Osteocyte (in vitro differentiated cells): ENCODE measurements at regions not wholly inside any gene's neighbourhood (a gene's known extent, or its start where the extent isn't known, plus 50 kb on each side); places are given as distances from the start of the nearest gene placed in this dataset.
"Not testable (repeated sequence)": the region's sequence is repeated elsewhere in the genome, so short reads cannot be mapped to it uniquely, and the experiment has no call there.

ENCODE experiments used
- DNase-seq: peaks from one replicate; pipeline ENCODE4 v3.0.0; 2021; ENCODE audit warnings: mixed read lengths; ENCODE audit not compliant: unreplicated experiment; ENCODE audit errors: extremely low spot score
- H3K27ac Mint-ChIP-seq: one replicate; pipeline ENCODE4 v1.8.0; 2021; ENCODE audit warnings: mild to moderate bottlenecking, mixed read lengths; ENCODE audit not compliant: unreplicated experiment
- H3K27me3 Mint-ChIP-seq: one replicate; pipeline ENCODE4 v1.8.0; 2021; ENCODE audit warnings: mixed read lengths; ENCODE audit not compliant: unreplicated experiment
- H3K36me3 Mint-ChIP-seq: one replicate; pipeline ENCODE4 v1.8.0; 2021; ENCODE audit warnings: mixed read lengths; ENCODE audit not compliant: unreplicated experiment
- H3K4me1 Mint-ChIP-seq: one replicate; pipeline ENCODE4 v1.8.0; 2021; ENCODE audit warnings: mixed read lengths; ENCODE audit not compliant: unreplicated experiment
- H3K4me3 Mint-ChIP-seq: one replicate; pipeline ENCODE4 v1.8.0; 2021; ENCODE audit warnings: mild to moderate bottlenecking, moderate library complexity, mixed read lengths; ENCODE audit not compliant: unreplicated experiment
- H3K9me3 Mint-ChIP-seq: one replicate; pipeline ENCODE4 v1.8.0; 2021; ENCODE audit warnings: mixed read lengths; ENCODE audit not compliant: unreplicated experiment
- CTCF ChIP-seq: fragments of 200-600 bp; sonication (generic); IDR thresholded peaks from 2 replicates; pipeline ENCODE4 v1.5.0; 2021; ENCODE audit warnings: antibody characterized with exemption, mild to moderate bottlenecking, moderate library complexity

- no peaks in the 10 kb centered on the region for H3K36me3 Mint-ChIP-seq
- no peak for TF ChIP-seq CTCF
- no peak overlapping the region for H3K4me3 Mint-ChIP-seq
- no peaks in the 10 kb centered on the region for H3K4me1 Mint-ChIP-seq
- no peak overlapping the region for H3K27ac Mint-ChIP-seq
- H3K27me3 Mint-ChIP-seq, result no peaks in the 10 kb centered on the region
- DNase-seq, result no peak
- H3K9me3 Mint-ChIP-seq, result peaks cover 5% of the 10 kb centered on the region
These were observed 412.3 kb downstream of the MAT2B start for GRCh38 chr5:163917747-163918146.

- H3K9me3 Mint-ChIP-seq, result peaks cover 20% of the 10 kb centered on the region
- H3K4me1 Mint-ChIP-seq, H3K27ac Mint-ChIP-seq, DNase-seq, H3K36me3 Mint-ChIP-seq, H3K27me3 Mint-ChIP-seq, H3K4me3 Mint-ChIP-seq: not testable (repeated sequence)
These were observed 429.6 kb downstream of the MAT2B start for GRCh38 chr5:163934990-163935389.

GRCh38 chr5:163938595-163938994 is 433.2 kb downstream of the MAT2B start:
- Mint-ChIP-seq H3K27ac (no peak overlapping the region), H3K36me3 (no peaks in the 10 kb centered on the region), H3K9me3 (peaks cover 13% of the 10 kb centered on the region), H3K27me3 (no peaks in the 10 kb centered on the region), H3K4me3 (no peak overlapping the region), H3K4me1 (no peaks in the 10 kb centered on the region)
- no peak for DNase-seq
- no peak for TF ChIP-seq CTCF

- DNase-seq, result no peak
- Mint-ChIP-seq H3K4me1 (no peaks in the 10 kb centered on the region), H3K27me3 (no peaks in the 10 kb centered on the region), H3K4me3 (no peak overlapping the region), H3K36me3 (no peaks in the 10 kb centered on the region), H3K27ac (no peak overlapping the region), H3K9me3 (no peaks in the 10 kb centered on the region)
- TF ChIP-seq CTCF, result no peak
These were observed 435.7 kb downstream of the MAT2B start for GRCh38 chr5:163941079-163941478.

GRCh38 chr5:163943546-163943945 is 438.1 kb downstream of the MAT2B start:
- no peak for DNase-seq
- H3K36me3 Mint-ChIP-seq, result no peaks in the 10 kb centered on the region
- no peaks in the 10 kb centered on the region for H3K4me1 Mint-ChIP-seq
- H3K27me3 Mint-ChIP-seq, result no peaks in the 10 kb centered on the region
- TF ChIP-seq CTCF, result no peak
- peaks cover 4% of the 10 kb centered on the region for H3K9me3 Mint-ChIP-seq
- H3K4me3 Mint-ChIP-seq, result no peak overlapping the region
- H3K27ac Mint-ChIP-seq, result no peak overlapping the region

- no peak for TF ChIP-seq CTCF
- Mint-ChIP-seq H3K4me1 (no peaks in the 10 kb centered on the region), H3K27me3 (no peaks in the 10 kb centered on the region), H3K9me3 (peaks cover 10% of the 10 kb centered on the region), H3K36me3 (no peaks in the 10 kb centered on the region), H3K27ac (no peak overlapping the region), H3K4me3 (no peak overlapping the region)
- no peak for DNase-seq
These were observed 439.3 kb downstream of the MAT2B start for GRCh38 chr5:163944738-163945137.
